HG02763 (cell line): ENCODE measurements at regions not wholly inside any gene's neighbourhood (a gene's known extent, or its start where the extent isn't known, plus 50 kb on each side); places are given as distances from the start of the nearest gene placed in this dataset.
"Not testable (repeated sequence)": the region's sequence is repeated elsewhere in the genome, so short reads cannot be mapped to it uniquely, and the experiment has no call there.

Source experiments
- ATAC-seq: cut with Tn5 transposase; IDR thresholded peaks from one replicate; pipeline ENCODE4 v1.9.1; 2021; ENCODE audit warnings: mild to moderate bottlenecking, moderate library complexity; ENCODE audit not compliant: unreplicated experiment

DNA sequence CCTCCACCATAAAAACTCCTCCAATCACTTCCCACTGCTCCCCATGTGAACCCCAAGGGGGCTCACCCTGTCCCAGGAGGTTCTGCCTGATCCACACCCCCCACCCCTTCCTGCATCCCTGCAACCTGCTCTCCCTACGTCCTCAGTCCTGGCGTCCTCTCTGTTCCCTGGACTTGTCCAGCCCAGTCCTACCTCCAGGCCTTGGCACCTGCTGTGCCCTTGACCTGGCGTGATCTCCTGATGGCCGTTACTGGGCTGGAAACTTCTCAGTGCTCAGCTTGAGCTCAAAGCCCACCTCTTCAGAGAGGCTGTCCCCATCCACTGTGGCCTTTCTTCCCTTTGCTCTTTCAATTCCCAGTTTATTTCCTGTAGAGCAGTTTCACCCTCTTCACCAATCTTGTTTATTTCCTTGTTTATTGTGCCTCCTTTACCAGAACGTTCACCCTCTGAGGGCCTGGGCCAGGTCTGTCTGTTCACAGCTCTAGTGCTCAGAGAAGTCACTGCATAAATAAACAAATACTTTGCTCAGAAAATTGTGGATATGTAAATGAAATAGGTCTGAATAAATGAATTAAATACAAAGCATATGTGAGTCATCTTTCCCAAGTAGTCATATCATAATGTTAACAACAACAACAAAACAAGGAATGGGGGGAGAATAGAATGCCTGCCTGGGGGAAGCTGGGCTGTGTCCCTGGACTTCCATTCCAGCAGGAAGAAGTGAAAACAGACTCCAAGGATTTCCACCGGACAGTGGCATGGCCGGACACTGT is 175.7 kb upstream of the SULF2 start:
- ATAC-seq, result no peak

DNA sequence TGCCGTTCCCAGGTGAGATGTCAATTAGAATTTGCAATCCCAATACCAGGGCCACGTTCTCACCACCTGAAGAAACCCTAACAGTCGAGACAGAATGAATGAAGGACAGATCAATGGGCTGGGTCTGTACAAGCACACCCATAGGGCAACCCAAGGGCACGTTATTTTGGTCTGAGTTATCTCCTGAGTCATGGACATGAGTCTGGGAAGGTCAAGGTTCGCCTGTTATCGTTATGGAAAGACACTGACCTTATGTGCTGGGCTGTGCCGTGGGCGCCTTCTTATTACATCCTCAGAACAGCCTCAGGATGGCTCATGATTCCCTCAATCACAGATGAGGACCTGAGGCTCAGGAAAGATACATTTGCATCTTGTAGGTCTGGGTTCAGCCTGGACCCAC is 175.0 kb upstream of the SULF2 start:
- no peak for ATAC-seq

DNA sequence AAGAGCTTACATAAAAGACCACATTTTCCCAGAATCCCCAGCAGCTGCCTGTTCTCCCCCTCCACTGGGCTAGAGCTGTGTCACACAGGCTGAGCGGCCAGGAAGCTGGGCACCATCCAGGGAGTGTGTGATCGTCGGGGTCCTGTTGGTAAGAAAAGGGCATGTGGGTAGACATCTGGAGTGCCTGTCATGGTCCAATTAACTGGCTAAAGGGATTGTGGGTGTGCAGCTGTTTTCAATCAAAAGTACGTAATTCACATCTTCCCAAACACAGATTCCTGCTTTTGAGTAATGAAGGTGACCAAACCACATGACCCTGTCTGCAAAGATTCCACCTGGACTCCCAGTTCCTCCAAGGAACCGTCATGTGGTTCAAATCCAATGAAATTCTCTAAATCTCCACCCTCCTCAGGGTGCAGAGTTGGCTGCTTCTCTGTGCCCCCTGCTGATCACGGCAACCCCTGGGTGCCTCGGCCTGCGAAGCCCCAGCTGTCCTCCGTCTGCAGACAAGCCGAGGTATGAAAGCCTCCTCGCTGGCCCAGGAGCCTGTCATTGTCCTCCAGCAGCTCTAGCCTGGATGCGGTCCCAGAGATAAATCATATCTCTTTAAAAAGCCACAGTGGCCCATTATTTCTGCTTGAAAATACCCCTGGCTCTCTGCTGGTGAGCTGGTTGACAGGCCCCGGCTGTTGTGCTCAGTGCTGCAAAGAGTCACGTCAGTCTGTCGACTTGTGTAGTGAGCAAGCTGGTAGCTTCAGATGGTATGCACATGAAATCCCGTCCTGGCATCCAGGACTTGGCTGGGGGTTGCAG is 172.9 kb upstream of the SULF2 start:
- ATAC-seq, result not testable (repeated sequence)

DNA sequence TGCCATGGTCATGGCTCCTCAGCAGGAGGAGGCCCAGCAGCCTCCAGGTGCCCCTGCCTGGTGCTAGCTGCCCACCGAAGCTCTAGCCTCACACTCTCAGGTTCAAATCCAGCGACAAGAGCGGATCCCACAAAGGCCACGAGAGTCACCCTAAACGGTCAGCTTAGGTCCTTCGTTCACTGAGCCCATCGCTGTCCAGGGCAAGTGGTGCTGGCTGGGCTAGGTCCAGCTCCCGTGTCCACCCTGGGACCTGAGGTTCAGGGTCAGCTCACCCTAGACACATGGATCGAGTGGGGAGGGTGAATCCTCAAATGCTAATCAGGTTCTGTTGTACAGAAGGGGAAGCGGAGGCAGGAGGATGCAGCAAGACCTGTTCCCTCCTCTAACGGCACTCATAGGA is 171.9 kb upstream of the SULF2 start:
- no peak for ATAC-seq

DNA sequence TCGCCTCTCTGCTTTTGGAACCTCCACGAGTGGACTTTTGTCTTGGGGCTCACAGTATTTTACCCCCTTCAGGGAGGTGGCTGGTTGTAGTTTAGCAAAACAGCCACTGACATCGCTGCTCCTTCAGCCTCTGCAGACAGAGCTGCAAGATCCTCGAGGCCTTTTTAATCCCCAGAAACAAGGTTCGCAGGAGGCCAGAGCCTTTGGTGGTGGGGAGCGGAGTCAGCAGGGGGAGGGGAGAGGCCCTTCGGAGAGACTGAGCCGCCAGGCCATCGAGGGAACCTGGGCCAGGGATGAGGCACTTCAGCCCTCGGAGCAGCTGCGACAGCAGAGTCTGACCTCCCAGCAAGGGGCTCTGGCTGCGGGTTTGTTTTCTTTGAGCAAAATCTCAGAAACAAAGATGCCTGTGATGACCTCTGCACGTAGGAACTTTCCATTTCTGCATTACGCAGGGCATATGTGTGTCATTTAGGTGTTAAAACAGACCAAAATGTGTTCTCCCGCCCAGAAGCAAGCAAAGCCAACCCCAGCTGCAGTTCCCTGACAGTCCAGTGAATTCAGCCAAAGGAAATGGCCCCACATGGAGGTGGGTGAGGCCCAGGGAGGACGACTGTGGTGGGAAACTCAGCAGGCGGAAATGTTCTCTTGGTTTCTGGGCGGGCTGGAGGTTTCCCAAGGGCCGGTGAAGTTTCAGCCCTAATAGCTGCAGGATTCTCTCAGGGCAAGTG is 171.2 kb upstream of the SULF2 start:
- no peak for ATAC-seq

DNA sequence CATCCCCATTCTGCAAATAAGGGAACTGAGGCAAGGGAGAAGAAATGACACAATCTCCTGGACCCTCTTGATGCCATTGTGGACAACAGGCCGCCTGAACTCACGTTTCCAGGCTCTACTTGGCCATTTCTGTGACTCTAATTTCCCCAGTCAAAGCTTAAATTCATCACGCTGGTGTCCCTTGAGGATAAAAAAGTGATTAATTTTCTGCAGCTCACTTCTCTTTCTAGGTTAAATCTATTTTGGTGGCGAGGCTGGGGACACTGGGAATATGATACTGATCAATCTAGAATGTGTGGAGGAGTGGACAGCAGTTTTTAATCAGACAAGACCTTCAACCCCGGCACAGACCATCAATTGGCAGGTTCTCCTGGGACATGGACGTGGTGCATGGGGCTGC is 168.2 kb upstream of the SULF2 start:
- ATAC-seq, result no peak

DNA sequence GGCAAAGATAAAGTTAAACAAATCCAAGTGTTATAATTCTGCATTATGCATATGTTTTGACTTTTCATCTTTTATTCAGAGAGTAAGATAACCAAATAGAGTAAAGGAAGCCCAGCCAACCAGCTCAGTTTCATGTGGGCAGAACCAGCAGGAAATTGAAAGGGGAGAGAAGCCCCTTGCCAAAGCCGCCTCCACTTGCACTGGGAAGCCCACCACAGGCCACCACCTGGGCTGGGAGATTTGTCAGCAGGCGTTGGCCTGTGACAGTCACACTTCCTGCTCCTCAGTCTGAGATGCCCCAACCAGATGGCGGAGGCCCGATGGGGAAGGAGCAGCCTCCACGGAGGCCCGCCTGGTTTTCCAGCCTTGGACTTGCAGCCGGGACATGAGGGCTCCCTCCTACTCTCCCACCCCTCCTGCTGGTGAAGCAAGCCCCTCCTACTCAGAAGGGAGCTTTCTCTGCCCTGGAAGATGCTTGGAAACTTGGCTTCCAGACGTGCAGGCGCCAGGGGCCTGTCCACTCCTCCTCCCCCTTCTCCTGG is 166.8 kb upstream of the SULF2 start:
- ATAC-seq, result no peak

DNA sequence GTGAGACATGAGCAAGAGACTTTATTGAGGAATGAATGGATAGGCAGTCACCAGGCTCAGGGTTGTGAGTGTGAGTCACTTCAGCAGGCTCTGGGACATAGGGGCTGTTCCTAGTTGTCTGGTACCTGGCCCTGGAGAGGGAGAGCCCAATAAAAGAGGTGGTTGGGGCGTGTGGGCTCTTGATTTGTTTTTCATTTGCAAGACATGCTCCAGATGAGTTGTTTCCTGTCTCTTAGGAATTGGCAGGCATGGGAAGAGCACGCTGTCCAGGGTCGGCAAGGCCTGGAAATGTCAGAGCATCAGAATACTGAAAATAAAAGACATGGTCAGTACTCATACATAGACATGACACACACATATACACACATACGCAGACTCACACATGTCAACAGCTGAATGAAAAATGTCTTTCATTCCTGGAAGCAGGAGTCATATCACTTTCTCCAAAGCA is 166.3 kb upstream of the SULF2 start:
- ATAC-seq, result no peak

DNA sequence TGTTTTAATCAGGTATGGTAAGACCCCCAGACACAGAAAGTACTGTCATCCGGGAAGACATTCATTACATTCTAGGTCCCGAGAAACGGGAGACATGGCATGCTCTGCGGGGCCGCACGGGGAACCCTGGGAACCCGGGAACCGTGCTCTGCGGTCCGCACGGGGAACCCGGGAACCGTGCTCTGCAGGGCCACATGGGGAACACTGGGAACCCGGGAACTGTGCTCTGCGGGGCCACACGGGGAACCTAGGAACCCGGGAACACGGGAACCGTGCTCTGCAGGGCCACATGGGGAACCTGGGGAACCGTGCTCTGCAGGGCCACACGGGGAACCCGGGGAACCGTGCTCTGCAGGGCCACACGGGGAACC is 165.6 kb upstream of the SULF2 start:
- no peak for ATAC-seq

DNA sequence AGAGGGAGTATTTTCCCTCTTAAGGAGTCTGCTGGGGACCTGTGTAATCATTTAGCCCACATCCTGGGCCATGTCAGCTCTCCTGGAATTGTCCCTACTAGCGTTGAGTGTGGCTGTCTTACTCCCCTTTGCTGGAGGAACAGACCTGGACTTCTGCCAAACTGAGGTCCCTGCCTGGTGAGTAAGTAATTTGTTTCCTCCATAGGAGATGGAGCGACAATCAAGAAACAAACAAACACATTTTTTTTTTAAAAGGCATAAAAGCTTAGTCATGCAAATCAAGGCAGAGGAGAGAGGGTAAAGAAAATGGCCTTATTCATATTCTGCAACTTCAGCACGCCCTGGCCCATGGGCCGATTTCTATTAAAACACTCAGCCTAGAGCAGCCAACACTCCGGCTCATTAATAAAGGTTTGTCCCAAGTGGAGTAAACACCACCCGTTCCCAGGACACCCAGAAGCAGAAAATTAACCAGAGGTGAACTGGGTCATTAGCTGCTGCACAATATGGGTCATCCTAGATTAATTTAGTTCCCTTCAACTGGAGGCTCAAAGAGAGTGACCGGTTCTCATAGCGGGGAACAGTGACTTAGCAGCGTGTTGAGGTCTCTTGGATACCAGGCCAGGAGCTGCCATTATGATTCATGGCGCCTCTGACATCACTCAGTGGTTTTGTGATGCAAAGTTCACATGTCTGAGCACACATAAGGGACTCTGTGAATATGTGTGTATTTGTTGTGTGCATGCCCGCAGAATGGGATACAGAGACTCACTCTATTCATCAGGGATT is 165.0 kb upstream of the SULF2 start:
- no peak for ATAC-seq

DNA sequence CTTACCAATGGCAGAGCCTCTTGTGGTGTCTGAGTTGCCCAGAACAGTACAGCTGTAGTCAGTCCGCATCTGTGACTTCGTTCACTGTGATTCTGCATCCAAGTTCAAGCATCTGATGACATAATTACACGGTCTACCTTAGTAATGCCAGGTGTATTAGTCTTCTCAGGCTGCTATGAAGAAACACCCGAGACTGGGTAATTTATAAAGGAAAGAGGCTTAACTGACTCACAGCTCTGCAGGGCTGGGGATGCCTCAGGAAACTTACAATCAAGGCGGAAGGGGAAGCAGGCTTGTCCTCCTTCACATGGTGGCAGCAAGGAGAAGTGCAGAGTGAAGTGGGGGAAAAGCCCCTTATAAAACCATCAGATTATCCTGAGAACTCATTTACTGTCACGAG is 163.9 kb upstream of the SULF2 start:
- no peak for ATAC-seq

DNA sequence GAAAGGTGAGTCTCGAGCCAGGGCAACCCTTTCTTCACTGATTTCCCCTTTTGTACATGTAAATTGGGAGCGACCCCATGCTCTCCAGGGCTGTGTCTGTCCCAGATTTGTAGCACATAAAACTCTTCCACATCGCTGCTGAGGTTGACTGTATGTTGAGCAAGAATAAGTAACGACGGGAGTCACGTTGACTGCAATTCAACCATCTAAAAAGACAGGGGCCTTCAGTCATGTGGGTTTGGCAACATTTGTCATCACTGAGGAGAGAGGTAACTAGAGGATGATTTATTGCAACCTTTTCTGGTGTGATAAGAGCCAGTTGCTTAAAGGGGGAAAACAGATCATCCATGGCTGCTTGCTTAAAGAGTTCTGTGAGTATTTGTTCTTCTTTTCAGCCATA is 159.4 kb upstream of the SULF2 start:
- ATAC-seq, result no peak

DNA sequence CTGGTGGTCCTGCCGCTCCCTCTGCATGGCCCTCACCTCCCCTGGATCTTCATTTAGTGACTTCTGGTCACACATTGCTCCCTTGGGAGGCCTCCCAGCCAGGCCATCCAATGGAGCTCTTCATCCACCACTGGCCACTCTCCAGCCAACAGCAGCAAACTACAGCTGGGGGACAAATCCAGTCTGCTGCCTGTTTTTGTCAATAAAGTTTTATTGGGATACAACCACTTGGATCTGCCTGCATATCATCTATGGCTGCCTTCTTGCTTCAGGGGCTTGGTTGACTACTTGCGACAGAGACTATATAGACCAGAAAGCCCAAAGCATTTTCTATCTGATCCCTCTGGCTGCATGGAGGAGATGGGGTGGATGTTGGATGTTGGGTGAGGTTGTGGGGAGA is 156.6 kb upstream of the SULF2 start:
- no peak for ATAC-seq

DNA sequence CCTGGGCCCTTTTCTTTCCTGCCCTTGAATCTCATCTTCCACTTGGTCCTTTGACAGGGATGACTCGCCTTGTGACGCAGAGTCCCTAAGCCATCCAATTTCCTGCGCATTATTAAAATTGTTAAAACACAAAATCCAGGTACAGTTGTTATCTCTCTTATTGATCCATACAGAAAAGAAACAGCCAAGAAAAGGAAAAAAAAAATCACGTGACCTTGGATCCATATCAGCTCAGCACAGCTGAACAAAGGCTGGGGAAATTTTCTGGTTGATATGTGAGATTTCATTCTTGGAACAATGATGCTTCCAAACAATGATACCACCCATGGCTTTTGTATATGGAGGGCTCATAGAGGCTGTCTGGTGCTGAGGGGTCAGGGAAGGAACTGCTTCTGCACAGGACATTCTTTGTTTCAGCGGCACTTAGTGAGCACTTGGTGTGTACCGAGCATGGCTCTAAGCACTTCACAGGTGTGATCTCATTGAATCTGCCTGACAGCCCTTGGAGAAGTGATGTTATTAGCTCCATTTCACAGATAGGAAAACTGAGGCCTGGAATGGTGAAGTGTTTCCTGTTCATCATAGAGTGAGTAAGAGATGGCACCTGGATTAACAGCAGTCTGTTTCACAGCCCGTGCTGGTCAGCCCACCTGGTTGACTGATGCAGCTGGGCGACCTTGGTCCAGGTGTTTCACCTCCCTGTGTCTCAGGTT is 155.0 kb upstream of the SULF2 start:
- ATAC-seq, result no peak

DNA sequence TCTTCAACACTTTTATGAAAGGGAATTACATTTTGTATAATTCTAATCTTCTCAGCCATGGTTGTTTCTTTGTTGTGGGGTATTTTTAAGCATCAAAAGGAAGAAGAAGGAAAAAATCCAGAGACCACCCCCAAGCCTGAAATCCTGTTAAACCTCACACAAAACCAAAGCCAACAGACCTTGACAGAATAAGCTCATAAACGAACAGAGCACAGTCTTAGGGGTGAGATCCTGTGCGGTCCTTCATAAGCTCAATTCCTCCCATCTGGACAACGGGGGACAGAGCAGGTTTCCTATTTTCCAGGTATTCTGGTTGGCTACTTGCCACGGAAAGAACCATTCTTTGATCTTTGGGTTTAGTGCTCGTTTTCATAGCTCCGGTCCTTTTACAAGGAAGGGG is 151.3 kb upstream of the SULF2 start:
- no peak for ATAC-seq

DNA sequence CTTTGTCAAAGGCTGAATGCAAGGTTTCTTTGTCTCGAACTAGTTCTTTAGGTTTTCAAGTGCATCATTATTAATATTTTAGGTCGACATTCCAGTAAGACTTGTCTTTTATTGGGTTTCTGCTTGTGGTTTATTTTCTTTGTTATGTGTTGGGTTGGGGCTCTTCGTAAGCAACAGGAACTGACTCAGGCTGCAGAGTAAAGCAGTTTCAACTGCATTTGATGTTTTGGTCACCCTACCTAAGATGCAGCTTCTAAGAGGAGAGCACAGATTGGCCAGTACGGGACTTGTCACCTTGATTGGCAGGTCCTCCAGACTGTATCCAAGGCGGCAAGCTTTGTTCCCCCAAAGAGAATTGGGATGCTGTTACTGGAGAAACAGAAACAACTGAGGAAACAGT is 149.5 kb upstream of the SULF2 start:
- no peak for ATAC-seq

DNA sequence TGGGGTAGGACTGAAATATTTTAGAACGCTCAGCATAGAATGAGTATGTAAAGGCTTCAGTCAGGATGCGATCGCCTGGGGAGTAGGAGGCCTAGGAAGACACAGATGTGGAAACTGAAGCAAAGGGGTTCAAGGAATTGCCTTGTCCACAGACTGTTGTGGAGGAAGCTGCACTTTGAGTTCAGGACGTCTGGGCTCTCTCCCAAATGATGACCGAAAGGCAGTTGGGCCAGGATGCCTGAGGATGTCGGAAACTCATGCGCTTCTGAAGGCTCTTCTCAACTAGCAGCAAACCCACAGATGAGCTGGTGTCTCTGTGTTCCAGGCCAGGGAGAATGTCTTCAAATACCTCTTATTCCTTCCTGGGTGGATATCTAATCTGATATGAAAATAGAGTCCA is 146.2 kb upstream of the SULF2 start:
- no peak for ATAC-seq

DNA sequence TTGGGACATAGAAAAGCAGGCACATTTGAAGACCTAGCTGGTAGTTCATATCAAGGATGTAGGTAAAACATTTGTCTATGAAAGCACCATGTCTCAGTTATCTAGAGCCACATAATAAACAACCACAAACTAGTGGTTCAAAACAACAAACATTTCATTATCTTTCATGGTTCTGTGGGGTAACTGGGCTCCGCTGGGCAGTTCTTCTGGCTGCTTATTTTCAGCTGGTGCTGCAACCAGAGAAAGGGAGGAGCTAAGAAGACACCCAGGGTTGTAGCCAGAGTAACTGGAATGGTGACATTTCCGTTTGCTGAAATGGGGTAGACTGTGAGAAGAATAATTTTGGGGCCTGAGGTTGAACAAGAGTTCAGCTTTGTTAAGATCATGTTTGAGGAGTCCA is 145.7 kb upstream of the SULF2 start:
- no peak for ATAC-seq

DNA sequence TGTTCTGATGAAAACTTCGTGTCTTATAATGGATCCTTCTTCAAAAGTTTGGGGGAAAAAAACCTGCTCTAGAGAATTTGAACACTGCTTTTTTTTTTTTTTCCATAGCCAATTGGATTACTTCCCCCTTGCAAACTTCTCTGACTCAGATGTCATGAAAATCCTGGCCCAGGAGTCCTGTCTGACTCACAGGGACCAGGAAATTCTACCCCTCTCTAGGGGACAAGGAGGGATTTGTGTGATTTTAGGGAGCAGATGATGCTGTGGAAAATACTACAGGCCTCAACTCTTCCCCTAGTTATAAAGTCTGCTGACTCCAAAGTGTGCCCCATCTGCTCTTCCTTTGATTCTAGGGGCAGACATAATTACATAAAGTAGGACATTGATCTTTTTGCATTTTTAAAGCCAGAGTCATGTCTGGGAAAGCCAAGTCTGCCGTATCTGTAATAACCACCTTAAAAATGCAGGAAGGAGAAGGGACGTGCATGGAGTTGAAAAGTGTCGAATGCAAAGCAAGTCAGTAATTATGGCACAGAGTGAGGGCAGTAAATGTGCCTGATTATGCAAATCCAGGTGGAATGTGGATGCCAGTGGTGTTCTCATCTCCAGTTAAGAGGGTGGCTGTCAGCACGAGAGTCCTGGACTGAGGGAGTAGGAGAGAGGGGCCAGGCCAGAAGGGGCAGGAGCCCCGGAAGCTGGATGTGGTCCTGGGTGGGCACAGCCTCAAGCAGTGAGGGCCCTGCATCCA is 144.3 kb upstream of the SULF2 start:
- ATAC-seq, result no peak
